HUES64 (cell line): ENCODE measurements at regions not wholly inside any gene's neighbourhood (a gene's known extent, or its start where the extent isn't known, plus 50 kb on each side); places are given as distances from the start of the nearest gene placed in this dataset.
"Not testable (repeated sequence)": the region's sequence is repeated elsewhere in the genome, so short reads cannot be mapped to it uniquely, and the experiment has no call there.

Source experiments
- H3K27ac ChIP-seq: 2 replicates; pipeline ENCODE4 v1.7.0; 2013; ENCODE audit warnings: low read depth, low read length, inconsistent platforms
- H3K27me3 ChIP-seq: 2 replicates; pipeline ENCODE4 v1.6.1; 2013; ENCODE audit warnings: mild to moderate bottlenecking, low read length; ENCODE audit not compliant: insufficient read depth
- H3K36me3 ChIP-seq: 2 replicates; pipeline ENCODE4 v1.6.1; 2013; ENCODE audit warnings: mild to moderate bottlenecking, low read length; ENCODE audit not compliant: insufficient read depth
- H3K4me1 ChIP-seq: 2 replicates; pipeline ENCODE4 v1.6.1; 2013; ENCODE audit warnings: mild to moderate bottlenecking, low read length, moderate library complexity; ENCODE audit not compliant: insufficient read depth
- H3K4me3 ChIP-seq: 2 replicates; pipeline ENCODE4 v1.5.1; 2013; ENCODE audit warnings: mild to moderate bottlenecking, low read length, moderate library complexity
- H3K9ac ChIP-seq: 2 replicates; pipeline ENCODE4 v1.6.1; 2013; ENCODE audit warnings: mild to moderate bottlenecking, low read depth, low read length
- H3K9me3 ChIP-seq: 2 replicates; pipeline ENCODE4 v1.6.1; 2013; ENCODE audit warnings: low read depth, low read length; ENCODE audit not compliant: insufficient read depth
- WGBS: fragments of 150-250, 120-280 bp; methylation state at CpG from one replicate; pipeline ENCODE4 v1.1.7; 2013; ENCODE audit warnings: missing lambda C conversion rate; 5-methylcytosine and 5-hydroxymethylcytosine counted together

GRCh38 chr10:30531751-30532530 is 97.6 kb downstream of the LYZL2 start:
- H3K9ac ChIP-seq: no peak overlapping the region
- no peak overlapping the region for H3K4me3 ChIP-seq
- WGBS: 94% methylated on average over 8 of the region's 8 CpGs
- peaks cover 13% of the 10 kb centered on the region for H3K4me1 ChIP-seq
- H3K9me3 ChIP-seq: no peaks in the 10 kb centered on the region
- H3K36me3 ChIP-seq: no peaks in the 10 kb centered on the region
- H3K27me3 ChIP-seq: no peaks in the 10 kb centered on the region
- no peak overlapping the region for H3K27ac ChIP-seq

GRCh38 chr10:30529373-30529998 is 95.5 kb downstream of the MAP3K8 start:
- Histone ChIP-seq H3K4me1 (peaks cover 13% of the 10 kb centered on the region), H3K4me3 (no peak overlapping the region), H3K9ac (no peak overlapping the region), H3K27ac (no peak overlapping the region), H3K9me3 (no peaks in the 10 kb centered on the region), H3K36me3 (no peaks in the 10 kb centered on the region), H3K27me3 (no peaks in the 10 kb centered on the region)
- 94% methylated on average over 28 of the region's 28 CpGs for WGBS

GRCh38 chr10:30528429-30528786 is 94.4 kb downstream of the MAP3K8 start:
- Histone ChIP-seq H3K36me3 (no peaks in the 10 kb centered on the region), H3K9ac (no peak overlapping the region), H3K27me3 (no peaks in the 10 kb centered on the region), H3K27ac (no peak overlapping the region), H3K4me1 (peaks cover 13% of the 10 kb centered on the region), H3K9me3 (no peaks in the 10 kb centered on the region), H3K4me3 (no peak overlapping the region)
- WGBS: 30% methylated on average over 6 of the region's 6 CpGs

GRCh38 chr10:30527623-30528428 is 93.8 kb downstream of the MAP3K8 start:
- 77% methylated on average over 12 of the region's 12 CpGs for WGBS
- H3K27me3 ChIP-seq: no peaks in the 10 kb centered on the region
- H3K4me1 ChIP-seq: peaks cover 10% of the 10 kb centered on the region
- H3K9ac ChIP-seq: no peak overlapping the region
- H3K36me3 ChIP-seq: no peaks in the 10 kb centered on the region
- H3K27ac ChIP-seq: no peak overlapping the region
- no peak overlapping the region for H3K4me3 ChIP-seq
- no peaks in the 10 kb centered on the region for H3K9me3 ChIP-seq

- H3K27ac ChIP-seq: peak overlapping the region; percentile 49; the same call in 1 of the 2 replicates
- WGBS: 41% methylated on average over 8 of the region's 8 CpGs
- not testable (repeated sequence) for H3K27me3 ChIP-seq, H3K9me3 ChIP-seq, H3K36me3 ChIP-seq, H3K9ac ChIP-seq, H3K4me1 ChIP-seq, H3K4me3 ChIP-seq
Observed at GRCh38 chr10:30522661-30523078, 88.7 kb downstream of the MAP3K8 start.

GRCh38 chr10:30518907-30519306 is 84.9 kb downstream of the MAP3K8 start:
- Histone ChIP-seq H3K27me3 (no peaks in the 10 kb centered on the region), H3K36me3 (no peaks in the 10 kb centered on the region), H3K9me3 (peaks cover 7% of the 10 kb centered on the region), H3K9ac (no peak overlapping the region), H3K27ac (no peak overlapping the region), H3K4me1 (no peaks in the 10 kb centered on the region), H3K4me3 (no peak overlapping the region)
- 86% methylated on average over 1 of the region's 1 CpG for WGBS
